GM23248 (cell line): ENCODE measurements at regions not wholly inside any gene's neighbourhood (a gene's known extent, or its start where the extent isn't known, plus 50 kb on each side); places are given as distances from the start of the nearest gene placed in this dataset.
A peak's percentile ranks its signal among the peaks of the same experiment; 100 is the strongest.
"Not testable (repeated sequence)": the region's sequence is repeated elsewhere in the genome, so short reads cannot be mapped to it uniquely, and the experiment has no call there.

Experiments used
- DNase-seq: peaks from one replicate; pipeline ENCODE4 v3.0.0-alpha.2; 2015
- H2AFZ ChIP-seq: fragments of 200-600 bp; sonication (generic); 2 replicates; pipeline ENCODE4 v1.6.1; 2016; ENCODE audit warnings: antibody characterized with exemption
- H3F3A ChIP-seq: fragments of 200-600 bp; sonication (generic); 2 replicates; pipeline ENCODE4 v1.6.1; 2016; ENCODE audit warnings: mild to moderate bottlenecking, antibody characterized with exemption, mixed run types; ENCODE audit not compliant: insufficient read depth
- H3K27ac ChIP-seq: fragments of 200-600 bp; sonication (generic); 2 replicates; pipeline ENCODE4 v1.5.1; 2016; ENCODE audit warnings: mild to moderate bottlenecking
- H3K27me3 ChIP-seq: fragments of 200-600 bp; sonication (generic); replicated peaks from 2 replicates; pipeline ENCODE4 v1.6.1; 2016; ENCODE audit warnings: mild to moderate bottlenecking; ENCODE audit not compliant: insufficient read depth
- H3K36me3 ChIP-seq: fragments of 200-600 bp; sonication (generic); 2 replicates; pipeline ENCODE4 v1.6.1; 2016; ENCODE audit warnings: low read depth, mild to moderate bottlenecking
- H3K4me1 ChIP-seq: fragments of 200-600 bp; sonication (generic); 2 replicates; pipeline ENCODE4 v1.6.1; 2016; ENCODE audit warnings: mild to moderate bottlenecking; ENCODE audit not compliant: insufficient read depth
- H3K4me2 ChIP-seq: fragments of 200-600 bp; sonication (generic); one replicate; pipeline ENCODE4 v1.6.1; 2016; ENCODE audit warnings: mild to moderate bottlenecking; ENCODE audit not compliant: unreplicated experiment
- H3K4me3 ChIP-seq: fragments of 200-600 bp; sonication (generic); 2 replicates; pipeline ENCODE4 v1.5.1; 2016; ENCODE audit warnings: mild to moderate bottlenecking
- H3K79me2 ChIP-seq: fragments of 200-600 bp; sonication (generic); 2 replicates; pipeline ENCODE4 v1.6.1; 2016; ENCODE audit warnings: mild to moderate bottlenecking; ENCODE audit not compliant: insufficient read depth
- H3K9ac ChIP-seq: fragments of 200-600 bp; sonication (generic); 2 replicates; pipeline ENCODE4 v1.6.1; 2016; ENCODE audit warnings: mild to moderate bottlenecking
- H3K9me2 ChIP-seq: fragments of 200-600 bp; sonication (generic); 2 replicates; pipeline ENCODE4 v1.6.1; 2016; ENCODE audit warnings: mixed run types, mild to moderate bottlenecking, moderate library complexity; ENCODE audit not compliant: insufficient read depth
- H3K9me3 ChIP-seq: fragments of 200-600 bp; sonication (generic); one replicate; pipeline ENCODE4 v1.6.1; 2017; ENCODE audit warnings: low read depth
- H4K20me1 ChIP-seq: fragments of 200-600 bp; sonication (generic); 2 replicates; pipeline ENCODE4 v1.6.0; 2016; ENCODE audit not compliant: insufficient read depth
- EZH2 ChIP-seq: fragments of 200-600 bp; sonication (generic); IDR thresholded peaks from 2 replicates; pipeline ENCODE4 v1.6.1; 2018; ENCODE audit warnings: antibody characterized with exemption, mild to moderate bottlenecking; ENCODE audit not compliant: insufficient read depth, poor library complexity, severe bottlenecking
- EZH2phosphoT487 ChIP-seq: fragments of 200-600 bp; sonication (generic); IDR thresholded peaks from 2 replicates; pipeline ENCODE4 v1.6.1; 2018; ENCODE audit warnings: antibody characterized with exemption, moderate library complexity, mild to moderate bottlenecking, low read depth; ENCODE audit not compliant: insufficient read depth
- WGBS, 2 experiments: methylation state at CpG; one replicate each; pipeline ENCODE4 v1.1.6; 2015 to 2017; ENCODE audit warnings: low lambda C conversion rate in 2 of 2, low coverage in 1 of 2; ENCODE audit errors: missing lambda C conversion rate in 2 of 2; 5-methylcytosine and 5-hydroxymethylcytosine counted together
- in situ Hi-C: fragments of 300-500 bp; cut with MboI; formaldehyde crosslinking; loops from 2 replicates; pipeline ENCODE4 v1.15.0; 2020

- H3K36me3 ChIP-seq, H3K4me3 ChIP-seq, H3F3A ChIP-seq, H3K79me2 ChIP-seq, H3K27ac ChIP-seq, H4K20me1 ChIP-seq, in situ Hi-C loops, H3K9ac ChIP-seq, H3K4me1 ChIP-seq, H3K9me2 ChIP-seq, H3K9me3 ChIP-seq: not testable (repeated sequence)
- 0 out of 2 replicates have a peak overlapping the region, but pooled peaks have one; percentile 53 for H2AFZ ChIP-seq
- TF ChIP-seq EZH2phosphoT487 (peak; percentile 84), EZH2 (peak; percentile 98)
- peak overlapping the region; percentile 58 for H3K4me2 ChIP-seq
- peak; percentile 14 for DNase-seq
- WGBS, 2 experiments = 6% methylated on average over 32 to 70 of the region's 70 CpGs
- H3K27me3 ChIP-seq = peaks cover 26% of the 10 kb centered on the region
Measured at GRCh38 chr2:91478851-91479718, 2787.6 kb downstream of the RPIA start.

DNA sequence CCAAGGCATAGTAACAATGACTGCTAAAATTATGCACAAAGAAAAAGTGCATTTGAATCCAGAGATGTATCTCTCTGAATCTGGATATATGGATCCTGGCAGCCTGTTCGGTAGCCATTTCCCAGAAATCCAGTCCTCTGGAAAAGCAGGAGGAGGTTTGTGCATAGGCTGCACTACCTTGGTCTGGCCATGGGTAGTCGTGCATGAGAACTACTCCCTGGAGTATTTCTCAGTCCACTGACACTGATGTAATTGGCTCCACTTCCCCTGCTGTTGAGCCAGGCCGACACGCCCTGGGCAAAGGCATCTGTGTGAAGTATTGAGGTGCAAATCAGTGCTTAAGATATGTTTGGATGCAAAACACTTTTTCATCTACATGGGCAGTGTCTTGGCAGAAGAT lies 2793.8 kb downstream of the RPIA start:
- H2AFZ ChIP-seq, H3K9me2 ChIP-seq, H3K27me3 ChIP-seq, in situ Hi-C loops, DNase-seq, H4K20me1 ChIP-seq, H3K36me3 ChIP-seq, H3K27ac ChIP-seq, H3K79me2 ChIP-seq, H3K4me2 ChIP-seq, H3K4me1 ChIP-seq, H3K4me3 ChIP-seq, H3F3A ChIP-seq, H3K9ac ChIP-seq, H3K9me3 ChIP-seq: not testable (repeated sequence)
- 4% methylated on average over 4 of the region's 4 CpGs for WGBS, 2 experiments

DNA sequence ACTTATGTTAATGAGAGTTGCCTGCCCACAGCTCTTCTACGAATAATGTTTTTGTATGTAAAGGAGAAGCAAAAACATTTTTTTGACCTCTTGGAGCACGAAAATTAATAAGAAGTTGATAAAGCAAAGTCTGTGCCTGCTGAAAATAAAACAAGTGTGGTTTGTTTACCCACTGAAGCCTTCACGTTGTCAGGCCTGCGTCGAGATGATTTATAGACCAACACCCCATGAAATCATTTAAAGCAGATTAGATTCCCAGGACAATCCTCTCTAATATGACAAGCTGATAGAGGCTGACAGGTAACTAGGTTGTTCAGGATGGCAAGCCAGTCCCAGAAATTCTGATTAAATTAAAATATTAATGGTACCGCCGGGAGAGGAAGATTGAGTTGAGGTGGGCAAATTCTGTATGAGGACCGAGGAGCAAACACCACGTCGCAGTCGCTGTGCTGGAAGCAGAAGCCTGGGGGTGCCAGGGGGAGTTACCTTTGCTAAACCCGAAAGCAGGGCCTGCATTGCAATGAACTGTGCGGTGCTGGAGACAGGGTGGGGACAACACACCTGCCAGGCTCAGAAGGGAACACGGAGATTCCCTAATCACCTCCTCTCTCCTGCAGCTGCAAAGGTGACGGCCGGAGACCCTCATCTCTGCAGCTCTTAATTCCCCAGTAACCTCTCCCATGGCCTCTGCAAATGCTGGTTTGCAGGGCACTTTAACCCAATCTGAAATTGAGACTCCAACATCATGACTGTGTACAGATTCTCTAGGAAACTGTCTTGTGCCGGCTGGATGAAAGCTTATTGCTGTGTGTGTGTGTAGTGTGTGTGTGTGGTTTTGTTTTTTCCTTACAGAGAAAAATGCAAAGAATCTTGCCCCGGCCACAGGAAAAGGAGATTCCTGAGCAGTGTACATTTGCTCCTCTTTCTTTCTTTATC lies 2805.9 kb downstream of the RPIA start:
- H3F3A ChIP-seq, H2AFZ ChIP-seq, H3K4me1 ChIP-seq, H3K9me3 ChIP-seq, DNase-seq, H3K27ac ChIP-seq, H3K9ac ChIP-seq, H3K4me3 ChIP-seq, in situ Hi-C loops, H4K20me1 ChIP-seq, H3K36me3 ChIP-seq, H3K27me3 ChIP-seq, H3K9me2 ChIP-seq, H3K79me2 ChIP-seq, H3K4me2 ChIP-seq: not testable (repeated sequence)
- 23 to 32% methylated on average over 16 to 18 of the region's 18 CpGs for WGBS, 2 experiments

GRCh38 chr2:91498065-91498449 lies 2806.6 kb downstream of the RPIA start:
- H3K36me3 ChIP-seq, in situ Hi-C loops, H2AFZ ChIP-seq, H3K9me3 ChIP-seq, DNase-seq, H3K4me1 ChIP-seq, H3K27ac ChIP-seq, H3F3A ChIP-seq, H4K20me1 ChIP-seq, H3K4me2 ChIP-seq, H3K9ac ChIP-seq, H3K79me2 ChIP-seq, H3K4me3 ChIP-seq, H3K27me3 ChIP-seq, H3K9me2 ChIP-seq: not testable (repeated sequence)

DNA sequence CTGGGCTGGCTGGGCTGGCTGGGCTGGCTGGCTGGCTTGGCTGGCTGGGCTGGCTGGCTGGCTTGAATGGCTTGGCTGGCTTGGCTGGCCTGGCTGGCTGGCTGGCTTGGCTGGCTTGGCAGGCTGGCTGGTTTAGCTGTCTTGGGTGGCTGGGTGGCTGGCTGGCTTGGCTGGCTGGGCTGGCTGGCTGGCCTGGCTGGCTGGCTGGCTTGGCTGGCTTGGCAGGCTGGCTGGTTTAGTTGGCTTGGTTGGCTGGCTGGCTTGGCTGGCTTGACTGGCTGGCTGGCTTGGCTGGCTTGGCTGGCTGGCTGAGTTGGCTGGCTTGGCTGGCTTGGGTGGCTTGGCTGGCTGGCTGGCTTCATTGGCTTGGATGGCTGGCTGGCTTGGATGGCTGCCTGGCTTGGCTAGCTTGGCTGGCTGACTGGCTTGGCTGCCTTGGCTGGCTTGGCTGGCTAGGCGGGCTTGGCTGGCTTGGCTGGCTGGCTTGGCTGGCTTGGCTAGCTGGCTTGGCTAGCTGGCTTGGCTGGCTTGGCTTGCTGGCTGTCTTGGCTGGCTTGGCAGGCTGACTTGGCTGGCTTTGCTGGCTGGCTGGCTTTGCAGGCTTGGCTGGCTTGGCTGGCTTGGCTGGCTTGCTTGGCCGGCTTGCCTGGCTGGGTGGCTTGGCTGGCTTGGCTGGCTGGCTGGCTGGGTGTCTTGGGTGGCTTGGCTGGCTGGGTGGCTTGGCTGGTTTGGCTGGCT lies 2807.2 kb downstream of the RPIA start:
- H2AFZ ChIP-seq, H3K9me2 ChIP-seq, H3K9ac ChIP-seq, H3K79me2 ChIP-seq, in situ Hi-C loops, H4K20me1 ChIP-seq, DNase-seq, H3K27me3 ChIP-seq, H3K36me3 ChIP-seq, H3K4me2 ChIP-seq, H3K9me3 ChIP-seq, H3K4me1 ChIP-seq, H3K4me3 ChIP-seq, H3F3A ChIP-seq, H3K27ac ChIP-seq: not testable (repeated sequence)
- 38 to 41% methylated on average over 2 of the region's 2 CpGs for WGBS, 2 experiments

DNA sequence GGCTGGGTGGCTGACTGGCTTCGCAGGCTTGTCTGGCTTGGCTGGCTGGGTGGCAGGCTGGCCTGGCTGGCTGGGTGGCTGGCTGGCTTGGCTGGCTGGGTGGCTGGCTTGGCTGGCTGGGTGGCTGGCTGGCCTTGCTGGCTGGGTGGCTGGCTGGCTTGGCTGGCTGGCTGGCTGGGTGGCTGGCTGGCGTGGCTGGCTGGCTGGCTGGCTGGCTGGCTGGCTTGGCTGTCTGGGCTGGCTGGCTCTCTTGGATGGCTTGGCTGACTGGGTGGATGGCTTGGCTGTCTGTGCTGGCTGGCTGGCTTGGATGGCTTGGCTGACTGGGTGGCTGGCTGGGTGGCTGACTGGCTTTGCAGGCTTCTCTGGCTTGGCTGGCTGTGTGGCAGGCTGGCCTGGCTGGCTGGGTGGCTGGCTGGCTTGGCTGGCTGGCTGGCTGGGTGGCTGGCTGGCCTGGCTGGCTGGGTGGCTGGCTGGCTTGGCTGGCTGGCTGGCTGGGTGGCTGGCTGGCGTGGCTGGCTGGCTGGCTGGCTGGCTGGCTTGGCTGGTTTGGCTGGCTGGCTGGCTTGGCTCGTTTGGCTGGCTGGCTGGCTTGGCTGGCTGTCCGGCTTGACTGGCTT lies 2808.1 kb downstream of the RPIA start:
- H3K9me3 ChIP-seq, H3K27me3 ChIP-seq: not testable (repeated sequence)
- WGBS, 2 experiments = 20% methylated on average over 4 to 5 of the region's 5 CpGs

More for the DNA sequence above, 2808.1 kb downstream of the RPIA start:
- H3K4me1 ChIP-seq, H3K4me3 ChIP-seq, H3K9me2 ChIP-seq, H3K4me2 ChIP-seq, H3K79me2 ChIP-seq, H2AFZ ChIP-seq, H3F3A ChIP-seq, H3K36me3 ChIP-seq, in situ Hi-C loops, H4K20me1 ChIP-seq, H3K9ac ChIP-seq, H3K27ac ChIP-seq, DNase-seq: not testable (repeated sequence)
